ENCODE measurements at regions not wholly inside any gene's neighbourhood (a gene's known extent, or its start where the extent isn't known, plus 50 kb on each side); places are given as distances from the start of the nearest gene placed in this dataset.
"Not testable (repeated sequence)": the region's sequence is repeated elsewhere in the genome, so short reads cannot be mapped to it uniquely, and the experiment has no call there.

DNA sequence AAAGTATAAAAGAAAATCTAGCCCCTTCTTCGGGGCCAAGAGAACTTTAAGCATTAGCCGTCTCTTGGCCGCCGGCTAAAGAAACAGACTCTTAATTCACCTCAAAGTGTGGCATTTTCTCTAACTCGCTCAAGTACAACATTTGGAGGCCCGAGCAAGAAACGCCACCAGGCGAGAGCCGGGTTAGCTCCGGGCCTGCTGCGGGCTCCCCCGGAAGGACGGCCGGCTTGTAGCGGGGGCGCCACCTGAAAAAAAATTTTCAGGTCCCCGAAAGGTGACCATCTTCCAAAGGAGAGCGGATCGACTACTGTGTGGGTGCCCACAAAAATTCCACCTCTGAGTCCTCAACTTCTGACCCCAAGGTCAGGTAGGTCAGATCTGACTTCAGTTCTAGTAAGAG lies 156.0 kb downstream of the DEFB131A start:
- H3K27ac ChIP-seq: no peak overlapping the region
- TF ChIP-seq, protein P1, sequence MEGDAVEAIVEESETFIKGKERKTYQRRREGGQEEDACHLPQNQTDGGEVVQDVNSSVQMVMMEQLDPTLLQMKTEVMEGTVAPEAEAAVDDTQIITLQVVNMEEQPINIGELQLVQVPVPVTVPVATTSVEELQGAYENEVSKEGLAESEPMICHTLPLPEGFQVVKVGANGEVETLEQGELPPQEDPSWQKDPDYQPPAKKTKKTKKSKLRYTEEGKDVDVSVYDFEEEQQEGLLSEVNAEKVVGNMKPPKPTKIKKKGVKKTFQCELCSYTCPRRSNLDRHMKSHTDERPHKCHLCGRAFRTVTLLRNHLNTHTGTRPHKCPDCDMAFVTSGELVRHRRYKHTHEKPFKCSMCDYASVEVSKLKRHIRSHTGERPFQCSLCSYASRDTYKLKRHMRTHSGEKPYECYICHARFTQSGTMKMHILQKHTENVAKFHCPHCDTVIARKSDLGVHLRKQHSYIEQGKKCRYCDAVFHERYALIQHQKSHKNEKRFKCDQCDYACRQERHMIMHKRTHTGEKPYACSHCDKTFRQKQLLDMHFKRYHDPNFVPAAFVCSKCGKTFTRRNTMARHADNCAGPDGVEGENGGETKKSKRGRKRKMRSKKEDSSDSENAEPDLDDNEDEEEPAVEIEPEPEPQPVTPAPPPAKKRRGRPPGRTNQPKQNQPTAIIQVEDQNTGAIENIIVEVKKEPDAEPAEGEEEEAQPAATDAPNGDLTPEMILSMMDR (IDR thresholded peaks at IDR 0.05): no peak
- TF ChIP-seq POLR2AphosphoS5 (IDR thresholded peaks at IDR 0.05): no peak
- no peak for TF ChIP-seq POLR2A (IDR thresholded peaks at IDR 0.05)
- H3K4me1 ChIP-seq: no peaks in the 10 kb centered on the region
- no peak for DNase-seq (ENCODE audit: low spot score in 2 of 2)
- H3K27me3 ChIP-seq: no peaks in the 10 kb centered on the region
- H3K9me3 ChIP-seq: no peaks in the 10 kb centered on the region
- intact Hi-C loops (cut with DNase I; ENCODE audit: low total_unique reads): no loop called here
- H3K36me3 ChIP-seq: no peaks in the 10 kb centered on the region
- no peak overlapping the region for H3K4me3 ChIP-seq

DNA sequence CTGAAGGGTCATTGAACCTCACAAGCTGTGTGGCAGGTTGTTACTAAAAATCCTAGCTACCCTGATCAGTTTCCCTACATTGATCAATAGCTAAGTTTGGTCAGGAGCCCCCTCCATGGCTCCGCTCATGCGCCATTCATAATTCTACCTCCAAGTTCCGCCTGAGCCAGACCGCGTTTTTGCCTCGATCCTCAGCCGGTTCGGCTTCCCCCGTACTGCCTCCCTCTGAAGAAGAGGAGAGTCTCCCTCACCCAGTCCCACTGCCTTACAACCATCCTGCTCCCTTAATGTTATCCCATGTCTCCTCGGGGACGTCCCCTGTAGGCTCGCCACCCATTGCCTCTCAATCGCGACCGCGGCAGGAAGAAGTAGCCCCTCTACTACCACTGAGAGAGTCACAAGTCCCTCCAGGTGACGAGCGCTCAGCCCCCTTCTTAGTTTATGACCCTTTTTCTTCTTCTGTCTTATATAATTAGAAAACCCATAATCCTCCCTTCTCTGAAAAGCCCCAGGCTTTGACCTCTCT lies 158.2 kb downstream of the DEFB131A start:
- Histone ChIP-seq H3K27ac (no peak overlapping the region), H3K4me1 (no peaks in the 10 kb centered on the region), H3K9me3 (no peaks in the 10 kb centered on the region), H3K4me3 (no peak overlapping the region), H3K27me3 (no peaks in the 10 kb centered on the region), H3K36me3 (no peaks in the 10 kb centered on the region)
- intact Hi-C loops (cut with DNase I; ENCODE audit: low total_unique reads): no loop called here
- TF ChIP-seq, protein P1 (IDR thresholded peaks at IDR 0.05): no peak
- TF ChIP-seq POLR2A (IDR thresholded peaks at IDR 0.05) (no peak), POLR2AphosphoS5 (IDR thresholded peaks at IDR 0.05) (no peak)
- DNase-seq (ENCODE audit: low spot score in 2 of 2): no peak

GRCh38 chr4:9604031-9604892 lies 160.0 kb downstream of the DEFB131A start:
- Histone ChIP-seq H3K4me3 (peak overlapping the region in 2 of 3 donors; percentile 41 to 57), H3K27ac (peak overlapping the region; percentile 68 to 69)
- DNase-seq (ENCODE audit: low spot score in 2 of 2): peak in 1 of 2 donors; percentile 54
- H3K9me3 ChIP-seq; intact Hi-C loops (cut with DNase I; ENCODE audit: low total_unique reads); H3K27me3 ChIP-seq; H3K36me3 ChIP-seq; H3K4me1 ChIP-seq: not testable (repeated sequence)

DNA sequence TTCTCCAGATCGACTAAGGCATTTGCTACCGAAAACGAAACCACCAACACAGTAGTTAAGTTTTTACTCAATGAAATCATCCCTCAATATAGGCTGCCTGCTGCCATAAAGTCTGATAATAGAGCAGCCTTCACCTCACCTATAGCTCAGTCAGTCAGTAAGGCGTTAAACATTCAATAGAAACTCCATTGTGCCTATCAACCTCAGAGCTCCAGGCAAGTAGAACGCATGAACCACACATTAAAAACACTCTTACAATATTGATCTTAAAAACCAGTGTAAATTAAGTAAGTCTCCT lies 160.6 kb downstream of the DEFB131A start:
- H3K36me3 ChIP-seq; H3K27me3 ChIP-seq; H3K9me3 ChIP-seq; intact Hi-C loops (cut with DNase I; ENCODE audit: low total_unique reads); H3K4me1 ChIP-seq; DNase-seq (ENCODE audit: low spot score in 2 of 2): not testable (repeated sequence)
- Histone ChIP-seq H3K27ac (peak overlapping the region in 1 of 2 donors; percentile 25), H3K4me3 (peak overlapping the region in 1 of 3 donors; percentile 41)

- DNase-seq (ENCODE audit: low spot score in 2 of 2): no peak
- no peak overlapping the region for H3K27ac ChIP-seq
- no peaks in the 10 kb centered on the region for H3K4me1 ChIP-seq
- no peaks in the 10 kb centered on the region for H3K9me3 ChIP-seq
- TF ChIP-seq, protein P1 (IDR thresholded peaks at IDR 0.05): no peak
- TF ChIP-seq POLR2A (IDR thresholded peaks at IDR 0.05) (no peak), POLR2AphosphoS5 (IDR thresholded peaks at IDR 0.05) (no peak)
- H3K4me3 ChIP-seq: no peak overlapping the region
- intact Hi-C loops (cut with DNase I; ENCODE audit: low total_unique reads): no loop called here
- H3K36me3 ChIP-seq: no peaks in the 10 kb centered on the region
- H3K27me3 ChIP-seq: no peaks in the 10 kb centered on the region
Observed at GRCh38 chr4:9608300-9608699, 164.1 kb downstream of the DEFB131A start.

DNA sequence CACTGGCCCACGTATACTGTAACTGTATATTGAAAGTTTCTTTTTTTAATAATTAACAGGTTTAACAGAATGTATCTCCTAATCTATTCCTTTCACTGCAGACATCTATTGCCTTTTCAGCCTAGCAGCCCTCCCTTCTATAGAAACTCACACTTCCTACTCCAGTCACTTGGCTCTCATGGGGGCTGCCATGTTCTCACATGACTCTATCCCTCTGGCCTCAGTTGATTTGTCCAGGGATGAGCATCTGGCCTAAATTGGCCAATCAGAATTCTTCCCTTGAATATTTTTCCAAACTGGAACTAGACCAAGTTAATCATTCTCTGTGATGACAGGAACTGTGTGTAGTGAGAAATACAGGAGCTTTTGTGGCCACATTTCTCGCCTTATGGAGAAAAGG lies 166.1 kb downstream of the DEFB131A start:
- intact Hi-C loops (cut with DNase I; ENCODE audit: low total_unique reads); H3K27me3 ChIP-seq; H3K4me1 ChIP-seq; DNase-seq (ENCODE audit: low spot score in 2 of 2); H3K9me3 ChIP-seq; H3K27ac ChIP-seq; H3K36me3 ChIP-seq; H3K4me3 ChIP-seq: not testable (repeated sequence)

All from breast epithelium (tissue), 4 donors.